PC-3 (cell line): ENCODE measurements at regions not wholly inside any gene's neighbourhood (a gene's known extent, or its start where the extent isn't known, plus 50 kb on each side); places are given as distances from the start of the nearest gene placed in this dataset.

Source experiments
- ATAC-seq: fragments of 200-7000 bp; cut with Tn5 transposase; 2 replicates; pipeline ENCODE4 v1.9.1; 2020; ENCODE audit warnings: mild to moderate bottlenecking, moderate library complexity
- BruUV-seq: library from RNA; stranded (reverse); fragments of 400-500 nt; replicated peaks from 2 replicates; lab custom pipeline; 2021; lab: Mats Ljungman, UMichigan
- CTCF ChIA-PET: fragments of 300-600 bp; sonication (Branson Sonifier 250); formaldehyde crosslinking; loops from one replicate; lab custom pipeline; 2022; ENCODE audit warnings: antibody characterized with exemption; lab: Charles Lee
- POLR2A ChIA-PET: fragments of 300-600 bp; sonication (Branson Sonifier 250); formaldehyde crosslinking; loops from one replicate; lab custom pipeline; 2022; ENCODE audit warnings: antibody characterized with exemption; ENCODE audit not compliant: unreplicated experiment; lab: Charles Lee
- DNase-seq: peaks from one replicate; pipeline ENCODE4 v3.0.0-alpha.2; 2015
- H2AFZ ChIP-seq: fragments of 300-600 bp; sonication (generic); 2 replicates; pipeline ENCODE4 v1.6.0; 2016; ENCODE audit warnings: antibody characterized with exemption, low read length
- H3F3A ChIP-seq: fragments of 300-600 bp; sonication (generic); one replicate; pipeline ENCODE4 v1.6.0; 2017; ENCODE audit warnings: antibody characterized with exemption, low read length, control low read depth, mild to moderate bottlenecking; ENCODE audit not compliant: unreplicated experiment
- H3K27ac ChIP-seq: fragments of 300-600 bp; sonication (generic); 2 replicates; pipeline ENCODE4 v1.5.1; 2016; ENCODE audit warnings: mild to moderate bottlenecking, low read length
- H3K27me3 ChIP-seq: fragments of 300-600 bp; sonication (generic); 2 replicates; pipeline ENCODE4 v1.6.1; 2016; ENCODE audit warnings: low read length, mixed read lengths
- H3K36me3 ChIP-seq: fragments of 300-600 bp; sonication (generic); 2 replicates; pipeline ENCODE4 v1.6.1; 2016; ENCODE audit warnings: low read depth, mixed run types, low read length, mixed read lengths
- H3K4me1 ChIP-seq: fragments of 300-600 bp; sonication (generic); 2 replicates; pipeline ENCODE4 v1.5.1; 2016; ENCODE audit warnings: low read length; ENCODE audit not compliant: insufficient read depth
- H3K4me2 ChIP-seq: fragments of 300-600 bp; sonication (generic); 2 replicates; pipeline ENCODE4 v1.6.0; 2016; ENCODE audit warnings: low read length
- H3K4me3 ChIP-seq: fragments of 300-600 bp; sonication (generic); 2 replicates; pipeline ENCODE4 v1.5.1; 2016; ENCODE audit warnings: mild to moderate bottlenecking, low read length, mixed read lengths
- H3K79me2 ChIP-seq: fragments of 300-600 bp; sonication (generic); 2 replicates; pipeline ENCODE4 v1.6.1; 2017; ENCODE audit warnings: low read length, mixed read lengths
- H3K9ac ChIP-seq: fragments of 300-600 bp; sonication (generic); 2 replicates; pipeline ENCODE4 v1.6.0; 2016; ENCODE audit warnings: mild to moderate bottlenecking, low read length
- H3K9me2 ChIP-seq: fragments of 300-600 bp; sonication (generic); replicated peaks from 2 replicates; pipeline ENCODE4 v1.6.1; 2016; ENCODE audit warnings: mixed run types, low read length, mixed read lengths
- H3K9me3 ChIP-seq: fragments of 300-600 bp; sonication (generic); 2 replicates; pipeline ENCODE4 v1.6.1; 2016; ENCODE audit warnings: low read length, mixed read lengths
- H4K20me1 ChIP-seq: fragments of 300-600 bp; sonication (generic); 2 replicates; pipeline ENCODE4 v1.6.1; 2016; ENCODE audit warnings: low read length, mixed read lengths
- EZH2 ChIP-seq: fragments of 300-600 bp; sonication (generic); IDR thresholded peaks from one replicate; pipeline ENCODE4 v1.6.1; 2017; ENCODE audit warnings: antibody characterized with exemption, mild to moderate bottlenecking, low read length; ENCODE audit not compliant: unreplicated experiment
- EZH2phosphoT487 ChIP-seq: fragments of 300-600 bp; sonication (generic); IDR thresholded peaks from 2 replicates; pipeline ENCODE4 v1.6.1; 2018; ENCODE audit warnings: mild to moderate bottlenecking, antibody characterized with exemption, low read length, borderline replicate concordance
- intact Hi-C: fragments of 100-400 bp; cut with micrococcal nuclease; formaldehyde crosslinking; loops from 2 replicates; pipeline ENCODE4 v1.9.0; 2023
- TF ChIP-seq, protein P1 (sequence below): fragments of 300-600 bp; sonication (generic); conservative IDR thresholded peaks from 2 replicates; pipeline ENCODE4 v1.5.1; 2017; ENCODE audit warnings: antibody characterized with exemption, low read depth, mild to moderate bottlenecking, low read length

DNA sequence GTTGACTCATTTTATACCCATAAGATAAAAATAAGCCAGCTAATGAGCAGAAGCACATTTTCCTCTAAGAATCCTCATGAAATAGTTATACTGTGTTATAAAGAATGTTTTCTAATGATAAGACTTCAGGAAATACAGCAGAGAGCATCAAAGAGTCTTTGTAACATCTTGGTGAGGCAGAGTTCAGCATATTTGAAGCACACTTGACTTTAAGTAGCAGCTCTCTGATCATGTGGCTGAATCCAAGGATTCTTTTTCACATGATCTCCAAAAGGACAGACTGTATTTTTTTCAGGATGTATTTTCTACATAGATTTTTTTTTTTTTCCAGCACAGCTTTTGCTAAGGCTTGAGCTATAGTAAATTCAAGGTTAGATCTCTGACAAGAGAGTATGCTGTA is 195.1 kb downstream of the SI start:
- no peak for TF ChIP-seq EZH2
- no TSS peak for BruUV-seq
- Histone ChIP-seq H3K27ac (no peak overlapping the region), H3K9ac (no peak overlapping the region), H3K4me3 (no peak overlapping the region), H3F3A (no peaks in the 10 kb centered on the region), H3K27me3 (no peaks in the 10 kb centered on the region), H3K9me3 (peaks cover 6% of the 10 kb centered on the region; the same call in 1 of the 2 replicates), H3K4me1 (no peaks in the 10 kb centered on the region), H3K9me2 (no peaks in the 10 kb centered on the region), H3K36me3 (no peaks in the 10 kb centered on the region), H3K79me2 (no peaks in the 10 kb centered on the region), H2AFZ (no peak overlapping the region), H3K4me2 (no peak overlapping the region), H4K20me1 (no peaks in the 10 kb centered on the region)
- ChIA-PET POLR2A (no interaction called here), CTCF (no interaction called here)
- no peak for DNase-seq
- ATAC-seq = no peak
- intact Hi-C loops = no loop called here

DNA sequence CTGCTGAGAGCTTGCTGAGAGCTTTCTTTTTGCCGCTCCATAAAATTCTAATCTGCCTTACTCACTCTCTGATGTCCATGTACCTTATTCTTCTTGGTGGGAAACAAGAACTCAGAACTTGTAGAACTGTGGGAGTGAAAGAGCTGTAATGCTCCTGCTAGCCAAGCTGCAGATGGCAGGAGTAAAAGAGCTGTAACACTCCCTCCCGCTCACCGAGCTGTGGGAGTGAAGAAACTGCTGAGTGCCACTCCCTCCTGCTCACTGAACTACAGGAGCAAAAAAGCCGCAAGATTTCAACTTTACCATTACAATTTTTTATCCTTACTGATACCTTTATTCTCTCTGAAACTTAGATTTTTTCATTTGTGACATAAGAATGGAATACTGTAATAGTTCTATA is 199.1 kb downstream of the SI start:
- Histone ChIP-seq H3K9me3 (no peaks in the 10 kb centered on the region), H3K36me3 (no peaks in the 10 kb centered on the region), H3K79me2 (no peaks in the 10 kb centered on the region), H3K4me3 (no peak overlapping the region), H3K27me3 (no peaks in the 10 kb centered on the region), H3K9ac (no peak overlapping the region), H3K9me2 (no peaks in the 10 kb centered on the region), H2AFZ (peak overlapping the region; percentile 33; the same call in 1 of the 2 replicates), H3K4me2 (no peak overlapping the region), H3K4me1 (no peaks in the 10 kb centered on the region), H3F3A (no peaks in the 10 kb centered on the region), H4K20me1 (no peaks in the 10 kb centered on the region), H3K27ac (no peak overlapping the region)
- POLR2A ChIA-PET = no interaction called here
- DNase-seq (no peak), ATAC-seq (no peak)
- intact Hi-C loops = no loop called here
- CTCF ChIA-PET = no interaction called here
- TF ChIP-seq EZH2phosphoT487 (no peak), EZH2 (no peak)
- TF ChIP-seq, protein P1, sequence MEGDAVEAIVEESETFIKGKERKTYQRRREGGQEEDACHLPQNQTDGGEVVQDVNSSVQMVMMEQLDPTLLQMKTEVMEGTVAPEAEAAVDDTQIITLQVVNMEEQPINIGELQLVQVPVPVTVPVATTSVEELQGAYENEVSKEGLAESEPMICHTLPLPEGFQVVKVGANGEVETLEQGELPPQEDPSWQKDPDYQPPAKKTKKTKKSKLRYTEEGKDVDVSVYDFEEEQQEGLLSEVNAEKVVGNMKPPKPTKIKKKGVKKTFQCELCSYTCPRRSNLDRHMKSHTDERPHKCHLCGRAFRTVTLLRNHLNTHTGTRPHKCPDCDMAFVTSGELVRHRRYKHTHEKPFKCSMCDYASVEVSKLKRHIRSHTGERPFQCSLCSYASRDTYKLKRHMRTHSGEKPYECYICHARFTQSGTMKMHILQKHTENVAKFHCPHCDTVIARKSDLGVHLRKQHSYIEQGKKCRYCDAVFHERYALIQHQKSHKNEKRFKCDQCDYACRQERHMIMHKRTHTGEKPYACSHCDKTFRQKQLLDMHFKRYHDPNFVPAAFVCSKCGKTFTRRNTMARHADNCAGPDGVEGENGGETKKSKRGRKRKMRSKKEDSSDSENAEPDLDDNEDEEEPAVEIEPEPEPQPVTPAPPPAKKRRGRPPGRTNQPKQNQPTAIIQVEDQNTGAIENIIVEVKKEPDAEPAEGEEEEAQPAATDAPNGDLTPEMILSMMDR = no peak
- BruUV-seq = no TSS peak

GRCh38 chr3:164864454-164864853 is 213.8 kb downstream of the SI start:
- no peak overlapping the region for H2AFZ ChIP-seq
- no peaks in the 10 kb centered on the region for H3K36me3 ChIP-seq
- no peak for ATAC-seq
- intact Hi-C loops = no loop called here
- H3K9me3 ChIP-seq = no peaks in the 10 kb centered on the region
- no peak overlapping the region for H3K27ac ChIP-seq
- peaks cover 4% of the 10 kb centered on the region; the same call in 1 of the 2 replicates for H3K4me1 ChIP-seq
- TF ChIP-seq EZH2phosphoT487 (no peak), EZH2 (no peak)
- TF ChIP-seq, protein P1 = no peak
- H3K4me3 ChIP-seq = no peak overlapping the region
- ChIA-PET POLR2A (no interaction called here), CTCF (no interaction called here)
- H3K79me2 ChIP-seq = no peaks in the 10 kb centered on the region
- no peaks in the 10 kb centered on the region for H3F3A ChIP-seq
- H3K9ac ChIP-seq = no peak overlapping the region
- no peaks in the 10 kb centered on the region for H4K20me1 ChIP-seq
- DNase-seq = no peak
- no peaks in the 10 kb centered on the region for H3K9me2 ChIP-seq
- no TSS peak for BruUV-seq
- no peak overlapping the region for H3K4me2 ChIP-seq
- H3K27me3 ChIP-seq = no peaks in the 10 kb centered on the region
